Cardiac muscle cell (in vitro differentiated cells and primary cell): ENCODE measurements at regions not wholly inside any gene's neighbourhood (a gene's known extent, or its start where the extent isn't known, plus 50 kb on each side); places are given as distances from the start of the nearest gene placed in this dataset.
"Not testable (repeated sequence)": the region's sequence is repeated elsewhere in the genome, so short reads cannot be mapped to it uniquely, and the experiment has no call there.

ENCODE experiments used
- DNase-seq, 2 donors: peaks; one replicate each; pipeline versions ENCODE4 v3.0.0 to v3.0.0-alpha.2; 2010 to 2017; ENCODE audit warnings: low read depth in 1 of 2, low spot score in 1 of 2
- H3K27ac ChIP-seq: fragments of 200-600 bp; sonication (generic); 2 replicates; pipeline ENCODE4 v1.5.1; 2016
- H3K27me3 ChIP-seq: fragments of 200-600 bp; sonication (generic); 2 replicates; pipeline ENCODE4 v1.6.0; 2016; ENCODE audit warnings: control low read depth
- H3K36me3 ChIP-seq: fragments of 200-600 bp; sonication (generic); 2 replicates; pipeline ENCODE4 v1.5.1; 2016; ENCODE audit warnings: control low read depth
- H3K4me1 ChIP-seq: fragments of 200-600 bp; sonication (generic); 2 replicates; pipeline ENCODE4 v1.8.1; 2017; ENCODE audit warnings: low read depth, mild to moderate bottlenecking, mixed run types
- H3K4me3 ChIP-seq: fragments of 200-600 bp; sonication (generic); 2 replicates; pipeline ENCODE4 v1.5.1; 2016; ENCODE audit warnings: mild to moderate bottlenecking
- H3K9me3 ChIP-seq: fragments of 200-600 bp; sonication (generic); 2 replicates; pipeline ENCODE4 v1.5.1; 2017; ENCODE audit warnings: low read depth, mild to moderate bottlenecking, control low read depth
- CTCF ChIP-seq: IDR thresholded peaks from 2 replicates; pipeline ENCODE4 v1.5.1; 2012; ENCODE audit warnings: low read depth, mild to moderate bottlenecking, low read length

GRCh38 chr14:66025779-66026178 lies 460.4 kb upstream of the CCDC196 start:
- Histone ChIP-seq H3K4me3 (no peak overlapping the region), H3K27ac (no peak overlapping the region), H3K36me3 (no peaks in the 10 kb centered on the region), H3K4me1 (peaks cover 5% of the 10 kb centered on the region), H3K9me3 (no peaks in the 10 kb centered on the region), H3K27me3 (peaks cover 6% of the 10 kb centered on the region)
- DNase-seq = no peak
- TF ChIP-seq CTCF = no peak

- H3K27ac ChIP-seq = not testable (repeated sequence)
Observed at GRCh38 chr14:66031981-66032380, 454.2 kb upstream of the CCDC196 start.

DNA sequence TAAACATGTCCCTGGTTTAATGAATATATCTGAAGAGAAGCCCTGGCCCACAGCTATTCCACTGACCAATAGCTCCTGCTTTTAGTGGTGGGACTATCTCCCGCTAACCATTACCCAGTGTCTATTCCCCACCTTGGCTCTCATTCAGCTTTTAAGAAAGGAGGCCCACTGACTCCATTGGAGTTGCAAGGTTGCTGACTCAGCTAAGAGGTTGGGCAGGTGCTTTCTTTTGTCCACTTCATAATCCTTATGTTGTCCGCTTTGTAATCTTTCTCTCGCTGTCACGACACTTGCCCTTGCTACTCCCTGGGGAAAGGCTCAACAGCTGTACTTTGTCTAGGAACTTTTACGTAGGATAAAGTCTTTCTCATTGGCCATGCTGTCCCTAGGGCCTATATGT lies 453.4 kb upstream of the CCDC196 start:
- Histone ChIP-seq H3K27ac (no peak overlapping the region), H3K27me3 (no peaks in the 10 kb centered on the region), H3K36me3 (no peaks in the 10 kb centered on the region), H3K4me3 (no peak overlapping the region), H3K9me3 (no peaks in the 10 kb centered on the region), H3K4me1 (no peaks in the 10 kb centered on the region)
- no peak for TF ChIP-seq CTCF
- DNase-seq = no peak

More at GRCh38 chr14:66031981-66032380, 454.2 kb upstream of the CCDC196 start:
- H3K36me3 ChIP-seq, DNase-seq, H3K4me1 ChIP-seq, H3K9me3 ChIP-seq, H3K27me3 ChIP-seq, H3K4me3 ChIP-seq: not testable (repeated sequence)

DNA sequence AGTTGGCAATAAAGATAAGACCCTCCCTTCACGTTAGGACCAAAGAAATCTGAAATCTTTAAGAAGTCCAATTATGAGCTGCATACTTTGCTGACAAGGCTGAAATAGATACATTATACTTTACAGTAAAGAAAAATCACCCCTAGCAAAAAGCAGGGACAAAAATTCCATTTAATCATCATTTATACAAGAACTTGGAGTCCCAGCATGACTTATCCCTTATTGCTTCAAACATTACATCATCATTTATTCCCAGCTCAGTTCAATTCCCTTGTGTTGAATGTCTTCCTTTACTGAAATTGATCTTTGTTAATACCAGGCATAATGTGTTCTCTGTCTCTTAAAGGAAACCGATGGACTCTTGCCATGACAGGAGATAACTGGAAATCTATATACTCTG lies 449.6 kb upstream of the CCDC196 start:
- Histone ChIP-seq H3K4me3 (no peak overlapping the region), H3K27ac (no peak overlapping the region), H3K27me3 (no peaks in the 10 kb centered on the region), H3K9me3 (no peaks in the 10 kb centered on the region), H3K36me3 (no peaks in the 10 kb centered on the region), H3K4me1 (no peaks in the 10 kb centered on the region)
- no peak for TF ChIP-seq CTCF
- no peak for DNase-seq

DNA sequence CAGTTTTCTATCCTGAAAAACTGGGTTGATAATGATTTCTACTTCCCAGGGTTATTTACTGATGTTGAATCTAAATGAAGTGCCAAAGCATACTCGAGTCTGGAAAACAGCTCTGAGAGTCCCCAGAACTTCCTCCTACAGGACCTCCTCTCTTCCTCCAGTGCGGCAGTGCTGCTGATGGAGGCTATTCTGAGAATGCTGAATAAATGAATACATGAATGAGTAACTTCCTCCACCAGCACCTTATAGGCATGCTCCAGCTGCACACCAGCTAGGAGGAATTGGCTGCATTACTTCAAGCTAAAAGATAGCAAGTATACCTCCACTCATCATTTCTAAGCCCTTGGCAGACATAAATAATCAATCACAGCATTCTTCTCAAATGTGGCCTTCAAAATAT lies 448.8 kb upstream of the CCDC196 start:
- Histone ChIP-seq H3K4me3 (no peak overlapping the region), H3K27ac (no peak overlapping the region), H3K36me3 (no peaks in the 10 kb centered on the region), H3K4me1 (no peaks in the 10 kb centered on the region), H3K27me3 (no peaks in the 10 kb centered on the region), H3K9me3 (no peaks in the 10 kb centered on the region)
- DNase-seq = no peak
- no peak for TF ChIP-seq CTCF

- Histone ChIP-seq H3K4me1 (no peaks in the 10 kb centered on the region), H3K27me3 (no peaks in the 10 kb centered on the region), H3K36me3 (no peaks in the 10 kb centered on the region), H3K27ac (no peak overlapping the region), H3K4me3 (no peak overlapping the region), H3K9me3 (no peaks in the 10 kb centered on the region)
- DNase-seq = no peak
- TF ChIP-seq CTCF = no peak
Observed at GRCh38 chr14:66038212-66038611, 448.0 kb upstream of the CCDC196 start.
